NT2/D1 (cell line): ENCODE measurements at regions not wholly inside any gene's neighbourhood (a gene's known extent, or its start where the extent isn't known, plus 50 kb on each side); places are given as distances from the start of the nearest gene placed in this dataset.

Source experiments
- SUZ12 ChIP-seq: IDR thresholded peaks from 2 replicates; pipeline ENCODE4 v1.6.1; 2011; ENCODE audit not compliant: insufficient read length, insufficient read depth; ENCODE audit errors: extremely low read depth
- YY1 ChIP-seq: IDR thresholded peaks from 2 replicates; pipeline ENCODE4 v1.6.1; 2011; ENCODE audit not compliant: insufficient read length, insufficient read depth
- ZNF274 ChIP-seq: IDR thresholded peaks from 2 replicates; pipeline ENCODE4 v1.6.1; 2011; ENCODE audit warnings: mild to moderate bottlenecking, low read depth, low read length

- TF ChIP-seq ZNF274 (no peak), SUZ12 (no peak), YY1 (no peak)
Measured at GRCh38 chr20:20768202-20768815, 55.9 kb upstream of the RALGAPA2 start.
